ENCODE measurements at regions not wholly inside any gene's neighbourhood (a gene's known extent, or its start where the extent isn't known, plus 50 kb on each side); places are given as distances from the start of the nearest gene placed in this dataset.

DNA sequence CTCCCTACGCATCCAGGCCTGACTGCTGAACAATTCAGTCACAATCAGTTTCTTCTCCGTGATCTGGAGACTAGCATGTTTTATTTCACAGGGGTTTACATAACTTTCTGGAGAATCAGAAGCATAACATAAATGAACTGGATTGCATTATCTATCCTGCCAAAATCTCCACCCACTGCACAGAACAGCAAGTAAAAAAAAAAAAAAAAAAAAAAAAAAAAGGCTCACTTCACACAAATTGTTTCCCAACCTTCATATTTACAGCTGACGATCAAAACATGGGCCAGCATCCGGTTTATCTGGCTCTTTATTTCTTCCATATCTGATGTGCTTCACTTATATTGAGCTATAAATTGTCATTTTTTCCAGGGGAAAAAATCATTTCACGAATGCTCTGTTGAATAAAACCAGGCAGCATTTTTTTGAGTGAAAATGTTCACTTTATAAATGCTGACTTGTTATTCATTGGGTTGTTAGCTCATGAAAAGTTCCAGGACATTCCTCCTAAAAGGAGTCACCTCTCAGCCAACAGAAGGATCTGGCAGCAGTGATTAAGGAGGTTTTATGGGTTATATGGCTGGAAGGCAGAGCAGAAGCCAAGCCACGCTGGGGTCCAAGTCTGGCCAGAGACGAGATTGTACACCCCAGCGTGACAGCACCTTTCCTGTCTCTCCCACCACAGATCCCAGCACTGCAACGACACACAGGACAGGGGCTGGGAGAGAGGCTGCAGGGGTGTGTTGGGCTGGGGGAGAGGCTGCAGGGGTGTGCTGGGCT, 51.2 kb upstream of the GLI2 start:
- no peak for DNase-seq

DNA sequence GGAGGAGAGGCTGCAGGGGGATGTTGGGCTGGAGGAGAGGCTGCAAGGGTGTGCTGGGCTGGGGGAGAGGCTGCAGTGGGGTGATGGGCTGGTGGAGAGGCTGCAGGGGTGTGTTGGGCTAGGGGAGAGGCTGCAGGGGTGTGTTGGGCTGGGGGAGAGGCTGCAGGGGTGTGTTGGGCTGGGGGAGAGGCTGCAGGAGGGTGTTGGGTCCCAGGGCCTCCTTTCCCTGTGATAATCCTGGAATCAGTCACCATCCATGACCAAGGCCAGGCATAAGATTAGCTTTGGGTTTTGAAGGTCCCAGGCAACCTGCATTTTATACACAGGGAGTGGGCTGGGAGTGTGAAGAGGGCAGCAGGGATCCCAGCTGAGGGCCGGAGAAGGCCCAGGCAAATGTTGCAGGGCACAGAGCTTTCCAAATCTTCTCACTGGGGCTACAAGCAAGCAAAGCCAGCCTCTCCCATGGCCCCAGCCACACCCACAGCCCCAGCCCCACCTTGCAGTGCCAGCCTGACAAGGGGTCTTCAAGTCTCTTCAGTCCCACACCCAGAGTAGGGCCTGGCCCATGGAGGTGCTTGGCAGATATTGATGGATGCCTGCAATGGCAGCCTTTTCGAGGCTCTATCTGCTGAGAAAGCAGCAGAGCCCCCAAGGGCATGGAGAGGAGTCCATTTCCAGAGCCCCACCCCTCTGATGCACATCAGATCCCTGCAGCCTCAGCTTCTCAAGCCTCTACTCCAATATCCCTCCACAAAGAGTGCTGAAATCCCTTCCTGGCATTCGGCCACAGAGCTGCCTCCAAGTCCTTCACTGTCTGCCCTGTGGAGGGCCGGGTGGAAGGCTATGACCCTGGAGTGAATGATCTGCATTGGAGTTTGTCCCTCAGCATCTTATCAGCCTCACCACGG, 50.3 kb upstream of the GLI2 start:
- no peak for DNase-seq

Measured in SHP77 (cell line).